ENCODE measurements at regions not wholly inside any gene's neighbourhood (a gene's known extent, or its start where the extent isn't known, plus 50 kb on each side); places are given as distances from the start of the nearest gene placed in this dataset.

GRCh38 chr5:25849270-25849669, 1189.1 kb downstream of the CDH9 start:
- no peak for DNase-seq

GRCh38 chr5:25823330-25823873, 1178.6 kb upstream of the CDH10 start:
- DNase-seq = no peak
